ENCODE measurements at regions not wholly inside any gene's neighbourhood (a gene's known extent, or its start where the extent isn't known, plus 50 kb on each side); places are given as distances from the start of the nearest gene placed in this dataset.
A peak's percentile ranks its signal among the peaks of the same experiment; 100 is the strongest.

DNA sequence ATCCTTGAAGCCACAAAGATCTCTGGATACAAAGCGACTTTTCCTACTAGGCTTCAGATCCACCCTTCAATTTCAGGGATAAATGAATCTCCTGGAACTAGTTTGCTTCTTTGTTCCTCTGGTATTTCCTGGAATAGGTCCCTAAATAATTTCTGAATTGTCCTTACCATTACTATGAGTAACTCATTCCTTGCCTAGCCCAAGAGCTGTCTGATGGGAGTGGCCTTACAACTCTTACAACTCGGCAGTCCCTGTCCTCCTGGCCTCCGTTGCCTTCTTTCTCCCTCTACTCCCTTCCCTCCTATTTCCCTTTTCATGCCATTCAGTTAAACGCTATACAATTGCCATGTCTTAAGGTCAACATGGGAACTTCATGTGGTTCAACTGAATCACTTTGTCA is 98.2 kb upstream of the FHL2 start:
- no peaks in the 10 kb centered on the region for H3K27me3 ChIP-seq (ENCODE audit: control insufficient read depth, insufficient read depth, low read length)
- H3K36me3 ChIP-seq (ENCODE audit: control insufficient read depth, insufficient read depth, low read length): no peaks in the 10 kb centered on the region
- peaks cover 4% of the 10 kb centered on the region for H3K9me3 ChIP-seq (ENCODE audit: control insufficient read depth, low read depth, low read length)
- no peak overlapping the region for H3K4me3 ChIP-seq (ENCODE audit: low read length)
- no peak for DNase-seq
- H3K27ac ChIP-seq (ENCODE audit: low read length): no peak overlapping the region
- no peaks in the 10 kb centered on the region for H3K4me1 ChIP-seq (ENCODE audit: control insufficient read depth, insufficient read depth, low read length)
- 96% methylated on average over 3 of the region's 4 CpGs for WGBS (ENCODE audit: insufficient coverage, low lambda C conversion rate)

DNA sequence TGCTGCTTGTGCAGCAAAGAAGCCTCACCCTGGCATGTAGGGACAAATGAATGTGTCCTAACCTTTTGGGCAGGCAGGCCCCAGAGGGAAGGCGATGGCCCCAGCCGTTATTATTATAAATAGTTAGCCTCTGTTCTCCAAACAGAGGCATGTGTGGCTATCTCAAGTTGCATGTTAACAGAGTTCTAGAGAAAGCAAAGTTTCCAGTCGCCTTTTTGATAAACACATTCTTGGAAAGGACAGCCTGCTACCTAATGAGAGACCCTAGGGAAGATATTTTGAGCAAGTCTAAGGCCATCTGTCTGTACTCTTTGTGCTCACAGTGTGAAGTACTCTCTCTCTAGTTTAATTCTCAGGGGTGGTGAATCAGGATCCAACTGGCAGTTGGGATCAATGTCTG is 97.4 kb upstream of the FHL2 start:
- no CpG with 5 or more reads among the region's 3 CpGs for WGBS (ENCODE audit: insufficient coverage, low lambda C conversion rate)
- Histone ChIP-seq H3K27ac (ENCODE audit: low read length) (no peak overlapping the region), H3K36me3 (ENCODE audit: control insufficient read depth, insufficient read depth, low read length) (no peaks in the 10 kb centered on the region), H3K4me1 (ENCODE audit: control insufficient read depth, insufficient read depth, low read length) (no peaks in the 10 kb centered on the region), H3K27me3 (ENCODE audit: control insufficient read depth, insufficient read depth, low read length) (no peaks in the 10 kb centered on the region), H3K9me3 (ENCODE audit: control insufficient read depth, low read depth, low read length) (peaks cover 4% of the 10 kb centered on the region), H3K4me3 (ENCODE audit: low read length) (no peak overlapping the region)
- no peak for DNase-seq

DNA sequence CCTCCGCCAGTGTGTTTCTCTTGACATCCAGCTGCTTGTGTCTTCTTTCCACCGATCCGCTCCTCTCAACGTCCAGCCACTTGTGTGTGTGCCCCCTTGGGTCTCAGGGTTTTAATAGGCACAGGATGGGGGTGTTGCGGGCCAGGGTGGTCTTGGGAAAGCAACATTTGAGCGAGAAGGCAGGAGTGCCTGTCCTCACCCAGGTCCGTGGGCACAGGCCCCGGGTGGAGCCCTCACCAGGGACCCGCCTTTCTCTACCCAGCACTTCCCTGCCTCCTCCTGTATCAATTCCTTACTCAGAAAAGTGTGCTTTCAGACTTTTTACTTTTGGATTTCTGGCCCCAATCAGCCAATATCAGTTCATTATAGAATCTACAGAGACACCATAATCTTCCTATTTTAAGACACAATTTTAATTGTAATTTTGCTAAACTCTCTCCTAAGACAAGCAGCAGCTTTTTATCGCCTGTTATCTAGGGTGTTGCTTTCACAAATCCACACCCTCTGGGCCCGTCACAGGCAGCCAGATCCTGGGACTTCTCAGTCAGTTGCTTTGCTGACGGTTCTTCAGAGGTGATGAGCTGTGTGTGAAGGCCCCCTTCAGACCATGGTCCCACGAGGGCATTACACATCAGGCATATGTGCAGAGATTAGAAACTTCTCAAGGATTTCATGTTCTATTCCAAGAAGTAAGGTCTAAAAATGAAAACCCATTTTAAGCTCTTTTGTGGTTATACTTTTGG is 96.0 kb upstream of the FHL2 start:
- peaks cover 4% of the 10 kb centered on the region for H3K4me1 ChIP-seq (ENCODE audit: control insufficient read depth, insufficient read depth, low read length)
- no peak overlapping the region for H3K4me3 ChIP-seq (ENCODE audit: low read length)
- no peaks in the 10 kb centered on the region for H3K36me3 ChIP-seq (ENCODE audit: control insufficient read depth, insufficient read depth, low read length)
- H3K27ac ChIP-seq (ENCODE audit: low read length): no peak overlapping the region
- no peak for DNase-seq
- no peaks in the 10 kb centered on the region for H3K27me3 ChIP-seq (ENCODE audit: control insufficient read depth, insufficient read depth, low read length)
- H3K9me3 ChIP-seq (ENCODE audit: control insufficient read depth, low read depth, low read length): peaks cover 4% of the 10 kb centered on the region
- no CpG with 5 or more reads among the region's 13 CpGs for WGBS (ENCODE audit: insufficient coverage, low lambda C conversion rate)

DNA sequence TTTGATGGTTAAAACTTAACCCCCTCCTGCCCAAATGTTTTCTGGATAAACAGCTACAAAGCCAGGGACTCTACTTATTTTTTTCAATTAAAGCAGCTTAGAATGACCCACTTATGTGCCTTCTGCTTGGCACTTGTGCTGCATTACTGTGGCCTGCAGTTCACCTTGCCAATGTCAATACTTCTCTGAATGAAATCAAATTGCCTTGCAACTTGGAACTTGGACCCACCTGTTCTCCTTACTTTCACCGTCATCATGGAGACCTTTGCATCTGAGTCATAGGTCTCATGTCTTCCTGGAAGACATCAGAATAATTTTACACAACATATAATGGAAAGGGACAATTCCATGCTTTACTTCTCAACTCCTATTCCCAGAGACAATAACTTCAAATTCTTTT is 92.1 kb upstream of the FHL2 start:
- Histone ChIP-seq H3K27me3 (ENCODE audit: control insufficient read depth, insufficient read depth, low read length) (no peaks in the 10 kb centered on the region), H3K4me1 (ENCODE audit: control insufficient read depth, insufficient read depth, low read length) (peaks cover 4% of the 10 kb centered on the region), H3K9me3 (ENCODE audit: control insufficient read depth, low read depth, low read length) (peaks cover 6% of the 10 kb centered on the region), H3K27ac (ENCODE audit: low read length) (peak overlapping the region; percentile 30), H3K4me3 (ENCODE audit: low read length) (no peak overlapping the region), H3K36me3 (ENCODE audit: control insufficient read depth, insufficient read depth, low read length) (no peaks in the 10 kb centered on the region)
- WGBS (ENCODE audit: insufficient coverage, low lambda C conversion rate): no CpG with 5 or more reads among the region's 1 CpG
- peak; percentile 83 to 93 for DNase-seq

DNA sequence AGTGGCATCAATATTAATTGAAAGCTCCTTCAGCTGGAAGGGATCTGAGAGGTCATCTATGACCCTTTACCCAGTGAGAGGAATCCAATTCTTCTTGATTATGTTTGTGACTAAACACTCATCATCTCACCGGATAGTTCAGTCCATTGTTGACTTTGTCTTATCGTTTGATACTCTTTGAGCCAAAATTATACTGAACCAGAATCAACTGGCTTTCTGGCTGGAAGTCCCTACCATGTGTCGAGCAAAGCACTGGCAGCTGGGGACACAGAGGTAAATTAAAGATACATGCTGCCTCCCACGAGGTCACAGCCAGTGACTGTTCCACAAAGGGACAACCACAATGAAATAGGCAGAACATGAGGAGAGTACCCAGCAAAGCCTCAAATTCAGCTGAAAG is 91.4 kb upstream of the FHL2 start:
- Histone ChIP-seq H3K4me1 (ENCODE audit: control insufficient read depth, insufficient read depth, low read length) (peaks cover 4% of the 10 kb centered on the region), H3K9me3 (ENCODE audit: control insufficient read depth, low read depth, low read length) (peaks cover 6% of the 10 kb centered on the region), H3K4me3 (ENCODE audit: low read length) (no peak overlapping the region), H3K27me3 (ENCODE audit: control insufficient read depth, insufficient read depth, low read length) (no peaks in the 10 kb centered on the region), H3K36me3 (ENCODE audit: control insufficient read depth, insufficient read depth, low read length) (no peaks in the 10 kb centered on the region), H3K27ac (ENCODE audit: low read length) (no peak overlapping the region)
- no peak for DNase-seq
- no CpG with 5 or more reads among the region's 4 CpGs for WGBS (ENCODE audit: insufficient coverage, low lambda C conversion rate)

DNA sequence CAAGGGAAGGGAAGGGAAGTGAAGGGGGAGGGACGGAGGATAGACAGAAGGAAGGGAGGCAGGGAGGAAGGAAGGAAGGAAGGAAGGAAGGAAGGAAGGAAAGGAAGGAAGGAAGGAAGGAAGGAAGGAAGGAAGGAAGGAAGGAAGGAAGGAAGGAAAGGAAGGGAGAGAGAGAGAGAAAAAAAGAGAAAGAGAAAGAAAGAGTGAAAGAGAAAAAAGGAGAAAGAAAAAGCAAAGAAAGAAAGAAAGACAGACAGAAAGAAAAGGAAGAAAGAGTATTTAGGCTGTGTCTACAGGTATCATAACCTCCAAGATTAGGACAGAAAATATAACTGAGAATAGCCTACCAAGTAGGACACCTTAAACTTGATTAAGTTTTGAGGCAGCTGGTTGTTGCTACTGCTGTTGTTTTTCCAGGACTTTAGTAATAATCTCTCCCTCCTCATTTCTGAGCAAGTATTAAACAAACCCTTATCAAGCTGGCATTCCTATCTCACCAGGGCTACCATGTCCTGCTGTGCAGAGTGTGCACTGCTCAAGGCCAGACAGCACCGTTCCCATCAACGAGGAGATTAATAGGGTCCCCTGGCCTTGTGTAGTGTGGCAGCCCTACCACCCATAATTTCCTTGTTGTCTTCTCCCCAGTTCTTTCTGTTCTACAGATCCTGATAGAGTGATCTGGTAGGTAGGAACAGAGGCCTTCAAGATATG is 90.5 kb upstream of the FHL2 start:
- Histone ChIP-seq H3K36me3 (ENCODE audit: control insufficient read depth, insufficient read depth, low read length) (no peaks in the 10 kb centered on the region), H3K27ac (ENCODE audit: low read length) (no peak overlapping the region), H3K4me3 (ENCODE audit: low read length) (no peak overlapping the region), H3K4me1 (ENCODE audit: control insufficient read depth, insufficient read depth, low read length) (peaks cover 4% of the 10 kb centered on the region), H3K27me3 (ENCODE audit: control insufficient read depth, insufficient read depth, low read length) (no peaks in the 10 kb centered on the region), H3K9me3 (ENCODE audit: control insufficient read depth, low read depth, low read length) (peaks cover 6% of the 10 kb centered on the region)
- 100% methylated on average over 1 of the region's 3 CpGs for WGBS (ENCODE audit: insufficient coverage, low lambda C conversion rate)
- no peak for DNase-seq

DNA sequence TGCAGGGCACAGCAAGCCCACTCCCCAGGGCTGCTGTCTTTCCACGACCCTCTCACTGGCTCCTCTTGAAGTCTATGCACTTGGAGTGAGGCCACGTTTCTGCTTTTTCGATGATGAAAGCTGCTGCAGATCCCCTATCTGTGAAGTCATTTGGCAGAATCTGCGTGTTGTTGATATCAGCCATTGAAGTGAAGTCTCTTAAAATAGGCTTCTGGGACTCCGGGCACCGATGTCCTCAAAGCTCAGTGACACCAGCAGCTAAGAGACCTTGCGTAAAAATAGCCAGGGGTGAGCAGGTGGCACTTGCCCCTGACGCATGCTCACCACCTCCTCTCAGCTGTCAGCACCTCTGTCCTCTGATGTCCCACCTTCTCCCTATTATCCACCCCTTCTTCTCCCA is 89.4 kb upstream of the FHL2 start:
- Histone ChIP-seq H3K36me3 (ENCODE audit: control insufficient read depth, insufficient read depth, low read length) (no peaks in the 10 kb centered on the region), H3K27ac (ENCODE audit: low read length) (no peak overlapping the region)
- WGBS (ENCODE audit: insufficient coverage, low lambda C conversion rate): no CpG with 5 or more reads among the region's 8 CpGs

DNA sequence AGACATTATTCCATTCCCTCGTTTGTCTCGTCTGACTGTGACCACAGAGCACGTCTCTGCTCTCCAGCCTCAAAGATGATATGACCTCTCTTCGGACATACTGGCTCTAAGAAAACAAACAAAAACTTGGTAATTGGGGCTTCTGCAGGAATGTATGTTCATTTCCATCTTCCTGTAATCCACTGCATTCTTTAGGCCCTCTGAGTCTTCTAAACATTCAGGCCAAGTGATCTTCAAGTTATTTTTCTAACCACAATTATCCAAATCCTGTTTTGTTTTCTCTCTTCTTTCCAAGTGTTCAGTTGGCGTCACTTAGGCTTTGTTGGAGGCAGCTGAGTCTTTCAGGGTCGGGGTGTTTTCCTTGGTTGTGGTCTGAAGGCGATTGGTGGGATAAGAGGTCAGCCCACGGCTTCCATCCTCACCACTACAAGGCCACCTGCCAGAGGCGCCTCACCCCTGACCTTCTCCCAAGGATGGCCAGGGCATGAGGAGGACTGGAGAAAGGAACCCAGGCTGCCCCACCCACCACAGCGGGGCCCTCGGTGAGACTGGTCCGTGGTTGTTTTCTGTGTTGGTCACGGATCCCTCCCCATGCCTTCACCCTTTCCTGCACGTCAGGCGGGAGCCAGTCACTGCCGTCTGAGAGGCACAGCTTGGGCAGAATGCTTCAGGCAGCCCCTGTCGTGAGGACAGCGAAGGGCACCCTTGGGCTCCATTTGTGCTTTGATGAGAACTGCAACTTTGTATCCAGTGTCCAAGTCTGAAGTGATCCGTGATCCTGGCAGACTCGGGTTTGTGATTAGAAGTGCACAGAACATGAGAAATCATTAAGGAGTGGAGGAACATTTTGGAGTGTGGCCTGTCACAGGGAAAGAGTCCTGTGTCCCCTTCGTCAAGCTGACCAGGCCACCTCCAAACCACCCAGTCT is 88.6 kb upstream of the FHL2 start:
- no peak for DNase-seq
- no peak overlapping the region for H3K4me3 ChIP-seq (ENCODE audit: low read length)
- no peak overlapping the region for H3K27ac ChIP-seq (ENCODE audit: low read length)
- 90% methylated on average over 2 of the region's 21 CpGs for WGBS (ENCODE audit: insufficient coverage, low lambda C conversion rate)
- no peaks in the 10 kb centered on the region for H3K27me3 ChIP-seq (ENCODE audit: control insufficient read depth, insufficient read depth, low read length)
- H3K9me3 ChIP-seq (ENCODE audit: control insufficient read depth, low read depth, low read length): peaks cover 2% of the 10 kb centered on the region
- H3K36me3 ChIP-seq (ENCODE audit: control insufficient read depth, insufficient read depth, low read length): no peaks in the 10 kb centered on the region
- peaks cover 4% of the 10 kb centered on the region for H3K4me1 ChIP-seq (ENCODE audit: control insufficient read depth, insufficient read depth, low read length)

More for the DNA sequence above, 89.4 kb upstream of the FHL2 start:
- Histone ChIP-seq H3K4me3 (ENCODE audit: low read length) (no peak overlapping the region), H3K4me1 (ENCODE audit: control insufficient read depth, insufficient read depth, low read length) (peaks cover 4% of the 10 kb centered on the region), H3K9me3 (ENCODE audit: control insufficient read depth, low read depth, low read length) (peaks cover 6% of the 10 kb centered on the region), H3K27me3 (ENCODE audit: control insufficient read depth, insufficient read depth, low read length) (no peaks in the 10 kb centered on the region)
- DNase-seq: no peak

DNA sequence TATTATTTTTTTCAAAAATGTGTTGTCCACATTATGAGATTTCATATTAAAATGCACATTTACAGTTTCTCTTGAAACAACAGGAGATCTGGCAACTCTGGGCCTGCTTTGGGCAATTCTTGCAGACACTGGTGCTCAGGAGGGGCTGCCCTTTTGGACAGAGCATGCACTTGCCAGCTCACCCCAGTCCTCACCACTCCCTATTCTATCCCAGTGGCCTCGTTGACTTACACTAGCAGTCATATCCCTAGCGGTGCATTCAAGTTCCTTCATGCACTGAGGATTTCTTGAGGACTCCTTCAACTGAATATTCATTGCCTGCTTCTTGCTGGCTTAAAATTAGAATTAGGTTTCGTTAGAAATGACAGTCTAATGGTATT is 87.9 kb upstream of the FHL2 start:
- WGBS (ENCODE audit: insufficient coverage, low lambda C conversion rate): 100% methylated on average over 1 of the region's 3 CpGs
- peaks cover 4% of the 10 kb centered on the region for H3K4me1 ChIP-seq (ENCODE audit: control insufficient read depth, insufficient read depth, low read length)
- H3K27ac ChIP-seq (ENCODE audit: low read length): no peak overlapping the region
- DNase-seq: no peak
- no peaks in the 10 kb centered on the region for H3K27me3 ChIP-seq (ENCODE audit: control insufficient read depth, insufficient read depth, low read length)
- H3K4me3 ChIP-seq (ENCODE audit: low read length): no peak overlapping the region
- peaks cover 2% of the 10 kb centered on the region for H3K9me3 ChIP-seq (ENCODE audit: control insufficient read depth, low read depth, low read length)
- no peaks in the 10 kb centered on the region for H3K36me3 ChIP-seq (ENCODE audit: control insufficient read depth, insufficient read depth, low read length)

DNA sequence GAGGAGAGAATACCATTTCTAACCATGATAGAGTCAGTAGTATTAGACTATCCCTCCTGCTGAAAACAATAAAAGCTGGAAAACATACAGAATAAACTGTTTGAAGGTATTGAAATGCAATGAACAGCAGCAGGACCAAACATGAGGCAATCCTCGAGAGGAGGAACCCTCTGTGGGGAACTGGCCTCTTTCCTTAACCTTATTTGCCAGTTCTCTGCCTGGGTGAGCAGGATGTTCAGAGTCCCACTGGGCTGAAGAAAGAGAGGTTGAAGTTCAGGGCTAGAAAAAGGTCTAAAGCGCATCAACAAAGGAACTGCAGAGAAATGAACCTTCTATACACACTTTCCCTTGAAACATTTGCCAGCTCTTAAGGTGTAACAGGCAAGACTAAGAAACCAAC is 79.8 kb upstream of the FHL2 start:
- Histone ChIP-seq H3K9me3 (ENCODE audit: control insufficient read depth, low read depth, low read length) (no peaks in the 10 kb centered on the region), H3K4me3 (ENCODE audit: low read length) (no peak overlapping the region), H3K4me1 (ENCODE audit: control insufficient read depth, insufficient read depth, low read length) (no peaks in the 10 kb centered on the region), H3K36me3 (ENCODE audit: control insufficient read depth, insufficient read depth, low read length) (no peaks in the 10 kb centered on the region), H3K27ac (ENCODE audit: low read length) (no peak overlapping the region), H3K27me3 (ENCODE audit: control insufficient read depth, insufficient read depth, low read length) (peaks cover 2% of the 10 kb centered on the region)
- no CpG with 5 or more reads among the region's 2 CpGs for WGBS (ENCODE audit: insufficient coverage, low lambda C conversion rate)
- DNase-seq: no peak
